Fibroblast of the aortic adventitia (primary cell): ENCODE measurements at regions not wholly inside any gene's neighbourhood (a gene's known extent, or its start where the extent isn't known, plus 50 kb on each side); places are given as distances from the start of the nearest gene placed in this dataset.
A peak's percentile ranks its signal among the peaks of the same experiment; 100 is the strongest.

Source experiments
- DNase-seq: peaks from one replicate; pipeline ENCODE4 v3.0.0-alpha.2; 2010; ENCODE audit warnings: low read depth
- H3K4me3 ChIP-seq: 2 replicates; pipeline ENCODE4 v1.5.1; 2011; ENCODE audit warnings: low read depth, mild to moderate bottlenecking, control low read depth, low read length, moderate library complexity
- small RNA-seq: library from RNA; depleted of rRNA; stranded (forward); fragments of <200 nt; gene quantifications from one replicate; pipeline ENCODE3, GENCODE V24; 2012
- TF ChIP-seq, protein P1 (sequence below): IDR thresholded peaks from 2 replicates; pipeline ENCODE4 v1.5.1; 2011; ENCODE audit warnings: mild to moderate bottlenecking, low read length, control low read depth, inconsistent platforms; ENCODE audit not compliant: insufficient read depth

DNA sequence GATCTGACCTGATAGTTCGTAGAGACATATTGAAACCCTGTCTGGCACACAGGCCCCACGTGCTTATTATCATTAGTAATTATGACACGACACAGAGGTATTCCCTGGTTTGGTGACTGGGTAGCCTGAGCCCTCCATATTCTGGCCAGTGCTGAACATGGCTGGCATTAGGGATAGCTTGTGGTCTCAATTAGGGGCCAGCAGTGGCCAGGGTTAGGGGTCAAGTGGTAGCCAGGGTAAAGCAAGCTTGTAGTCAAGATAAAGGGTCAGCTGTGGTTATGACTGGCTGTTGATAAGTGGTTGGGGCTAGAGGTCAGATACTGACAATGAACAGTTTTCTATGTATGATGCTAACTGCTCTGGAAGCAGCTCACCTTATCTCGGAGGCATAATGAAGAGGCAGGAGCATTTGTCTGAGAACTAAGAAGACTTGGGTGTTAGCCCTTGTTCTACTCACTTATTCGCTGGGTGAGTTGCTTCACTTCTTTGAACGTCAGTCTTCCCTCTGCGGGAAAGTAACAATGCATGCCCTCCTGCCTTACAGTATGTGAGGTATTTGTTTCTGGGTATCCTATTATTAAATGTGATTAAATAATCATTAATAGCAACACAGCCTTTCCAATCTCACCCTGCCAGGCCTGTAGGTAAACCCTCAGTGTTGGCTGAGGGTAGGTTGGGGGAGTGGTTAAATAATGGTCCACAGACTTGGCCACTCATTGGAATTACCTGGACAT is 66.7 kb downstream of the VEGFA start:
- H3K4me3 ChIP-seq: no peak overlapping the region
- no peak for DNase-seq
- TF ChIP-seq, protein P1, sequence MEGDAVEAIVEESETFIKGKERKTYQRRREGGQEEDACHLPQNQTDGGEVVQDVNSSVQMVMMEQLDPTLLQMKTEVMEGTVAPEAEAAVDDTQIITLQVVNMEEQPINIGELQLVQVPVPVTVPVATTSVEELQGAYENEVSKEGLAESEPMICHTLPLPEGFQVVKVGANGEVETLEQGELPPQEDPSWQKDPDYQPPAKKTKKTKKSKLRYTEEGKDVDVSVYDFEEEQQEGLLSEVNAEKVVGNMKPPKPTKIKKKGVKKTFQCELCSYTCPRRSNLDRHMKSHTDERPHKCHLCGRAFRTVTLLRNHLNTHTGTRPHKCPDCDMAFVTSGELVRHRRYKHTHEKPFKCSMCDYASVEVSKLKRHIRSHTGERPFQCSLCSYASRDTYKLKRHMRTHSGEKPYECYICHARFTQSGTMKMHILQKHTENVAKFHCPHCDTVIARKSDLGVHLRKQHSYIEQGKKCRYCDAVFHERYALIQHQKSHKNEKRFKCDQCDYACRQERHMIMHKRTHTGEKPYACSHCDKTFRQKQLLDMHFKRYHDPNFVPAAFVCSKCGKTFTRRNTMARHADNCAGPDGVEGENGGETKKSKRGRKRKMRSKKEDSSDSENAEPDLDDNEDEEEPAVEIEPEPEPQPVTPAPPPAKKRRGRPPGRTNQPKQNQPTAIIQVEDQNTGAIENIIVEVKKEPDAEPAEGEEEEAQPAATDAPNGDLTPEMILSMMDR: no peak

Small RNA genes lying in the stretch of these regions (small RNA-seq; reads per million reads assigned to genes)
- 0.76 reads per million, percentile 17 among the genes with 10 or more reads in this experiment for gene AL157371.1
